ENCODE measurements at regions not wholly inside any gene's neighbourhood (a gene's known extent, or its start where the extent isn't known, plus 50 kb on each side); places are given as distances from the start of the nearest gene placed in this dataset.

DNA sequence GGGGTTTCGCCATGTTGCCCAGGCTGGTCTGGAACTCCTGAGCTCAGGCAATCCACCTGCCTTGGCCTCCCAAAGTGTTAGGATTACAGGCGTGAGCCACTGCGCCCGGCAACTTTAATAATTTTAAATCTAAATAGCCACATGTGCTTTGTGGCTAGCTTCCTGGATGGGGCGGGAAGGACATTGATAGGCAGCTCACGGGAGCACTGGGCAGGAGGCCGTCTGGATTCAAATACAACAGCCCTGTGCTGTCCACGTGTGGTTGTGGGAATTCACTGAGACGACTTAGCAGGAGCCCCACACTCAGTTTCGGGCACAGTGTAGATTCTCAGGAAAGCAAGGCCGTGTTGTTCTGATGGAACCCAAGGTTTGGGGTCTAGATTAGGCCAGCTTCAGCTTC lies 177.1 kb downstream of the ETS2 start:
- no peaks in the 10 kb centered on the region for H3K27me3 ChIP-seq (ENCODE audit: control insufficient read depth in 3 of 3, insufficient read depth in 3 of 3, low read depth in 1 of 3, low read length in 3 of 3)
- no peak for DNase-seq (ENCODE audit: low spot score)
- no peak overlapping the region for H2AK5ac ChIP-seq (ENCODE audit: low read depth, low read length)
- H2AFZ ChIP-seq (ENCODE audit: low read length): no peak overlapping the region
- H3K14ac ChIP-seq (ENCODE audit: low read length): no peak overlapping the region
- WGBS, 2 donors (ENCODE audit: extremely low coverage in 2 of 2, insufficient read length in 2 of 2, insufficient replicate concordance in 1 of 2): no CpG with 5 or more reads among the region's 11 CpGs
- H2BK15ac ChIP-seq (ENCODE audit: low read length): no peak overlapping the region
- no peak overlapping the region for H4K91ac ChIP-seq (ENCODE audit: low read depth, low read length, poor library complexity)
- no peak overlapping the region for H2BK5ac ChIP-seq (ENCODE audit: low read length)
- H3K18ac ChIP-seq (ENCODE audit: low read length): peak overlapping the region; percentile 83
- peaks cover 12 to 22% of the 10 kb centered on the region in 2 donors for H3K4me1 ChIP-seq (ENCODE audit: control insufficient read depth in 2 of 2, insufficient read depth in 1 of 2, low read depth in 1 of 2, low read length in 2 of 2)
- H3K79me1 ChIP-seq (ENCODE audit: low read depth, low read length): no peaks in the 10 kb centered on the region
- no peak overlapping the region for H4K8ac ChIP-seq (ENCODE audit: low read depth, low read length)
- H3K4me2 ChIP-seq (ENCODE audit: insufficient read depth, low read length, poor library complexity, severe bottlenecking): no peak overlapping the region
- no peaks in the 10 kb centered on the region for H3K36me3 ChIP-seq (replicated peaks in 1 of 2; ENCODE audit: control insufficient read depth in 2 of 2, insufficient read depth in 2 of 2, low read length in 2 of 2)
- H3K27ac ChIP-seq (replicated peaks; ENCODE audit: low read length): no peak overlapping the region
- H3K9me3 ChIP-seq (replicated peaks in 1 of 2; ENCODE audit: control insufficient read depth in 2 of 2, insufficient read depth in 1 of 2, low read depth in 1 of 2, low read length in 2 of 2): no peaks in the 10 kb centered on the region
- H3K23ac ChIP-seq (ENCODE audit: low read depth, low read length, poor library complexity): no peak overlapping the region
- H3K4me3 ChIP-seq (ENCODE audit: low read length in 2 of 2): no peak overlapping the region
- H3K4ac ChIP-seq (ENCODE audit: low read length): no peak overlapping the region
- H2BK120ac ChIP-seq (ENCODE audit: low read depth, low read length): no peak overlapping the region
- H3K9ac ChIP-seq (ENCODE audit: low read depth, low read length, poor library complexity): no peak overlapping the region
- no peak overlapping the region for H2BK12ac ChIP-seq (ENCODE audit: low read length)

DNA sequence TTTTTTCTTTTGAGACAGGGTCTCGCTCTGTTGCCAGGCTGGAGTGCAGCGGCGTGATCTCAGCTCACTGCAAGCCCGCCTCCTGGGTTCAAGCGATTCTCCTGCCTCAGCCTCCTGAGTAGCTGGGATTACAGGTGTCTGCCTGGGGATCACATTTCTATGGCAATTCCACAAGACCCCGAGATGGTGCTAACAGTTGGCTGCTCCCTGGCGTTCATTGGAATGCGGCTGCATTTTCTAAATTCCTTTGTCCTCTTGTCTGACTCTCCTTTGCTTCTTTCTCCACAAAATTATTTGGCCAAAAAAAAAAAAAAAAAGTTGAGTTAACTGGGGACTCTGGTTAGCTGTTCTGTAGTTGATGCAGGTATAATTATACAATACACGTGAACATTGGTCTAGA lies 176.4 kb downstream of the ETS2 start:
- Histone ChIP-seq H3K18ac (ENCODE audit: low read length) (no peak overlapping the region), H3K4me3 (ENCODE audit: low read length in 2 of 2) (no peak overlapping the region), H3K4ac (ENCODE audit: low read length) (no peak overlapping the region), H2BK5ac (ENCODE audit: low read length) (no peak overlapping the region), H2BK12ac (ENCODE audit: low read length) (no peak overlapping the region), H2BK15ac (ENCODE audit: low read length) (no peak overlapping the region), H2AK5ac (ENCODE audit: low read depth, low read length) (no peak overlapping the region), H3K9ac (ENCODE audit: low read depth, low read length, poor library complexity) (no peak overlapping the region), H3K9me3 (replicated peaks in 1 of 2; ENCODE audit: control insufficient read depth in 2 of 2, insufficient read depth in 1 of 2, low read depth in 1 of 2, low read length in 2 of 2) (no peaks in the 10 kb centered on the region), H3K14ac (ENCODE audit: low read length) (no peak overlapping the region), H3K79me1 (ENCODE audit: low read depth, low read length) (no peaks in the 10 kb centered on the region), H3K4me2 (ENCODE audit: insufficient read depth, low read length, poor library complexity, severe bottlenecking) (no peak overlapping the region), H4K91ac (ENCODE audit: low read depth, low read length, poor library complexity) (no peak overlapping the region), H3K4me1 (ENCODE audit: control insufficient read depth in 2 of 2, insufficient read depth in 1 of 2, low read depth in 1 of 2, low read length in 2 of 2) (peaks cover 4 to 23% of the 10 kb centered on the region in 2 donors), H3K27me3 (ENCODE audit: control insufficient read depth in 3 of 3, insufficient read depth in 3 of 3, low read depth in 1 of 3, low read length in 3 of 3) (no peaks in the 10 kb centered on the region), H2AFZ (ENCODE audit: low read length) (no peak overlapping the region), H3K36me3 (replicated peaks in 1 of 2; ENCODE audit: control insufficient read depth in 2 of 2, insufficient read depth in 2 of 2, low read length in 2 of 2) (no peaks in the 10 kb centered on the region), H3K27ac (replicated peaks; ENCODE audit: low read length) (no peak overlapping the region), H4K8ac (ENCODE audit: low read depth, low read length) (no peak overlapping the region), H2BK120ac (ENCODE audit: low read depth, low read length) (no peak overlapping the region), H3K23ac (ENCODE audit: low read depth, low read length, poor library complexity) (no peak overlapping the region)
- WGBS, 2 donors (ENCODE audit: extremely low coverage in 2 of 2, insufficient read length in 2 of 2, insufficient replicate concordance in 1 of 2): no CpG with 5 or more reads among the region's 9 CpGs
- peak; percentile 50 for DNase-seq (ENCODE audit: low spot score)

DNA sequence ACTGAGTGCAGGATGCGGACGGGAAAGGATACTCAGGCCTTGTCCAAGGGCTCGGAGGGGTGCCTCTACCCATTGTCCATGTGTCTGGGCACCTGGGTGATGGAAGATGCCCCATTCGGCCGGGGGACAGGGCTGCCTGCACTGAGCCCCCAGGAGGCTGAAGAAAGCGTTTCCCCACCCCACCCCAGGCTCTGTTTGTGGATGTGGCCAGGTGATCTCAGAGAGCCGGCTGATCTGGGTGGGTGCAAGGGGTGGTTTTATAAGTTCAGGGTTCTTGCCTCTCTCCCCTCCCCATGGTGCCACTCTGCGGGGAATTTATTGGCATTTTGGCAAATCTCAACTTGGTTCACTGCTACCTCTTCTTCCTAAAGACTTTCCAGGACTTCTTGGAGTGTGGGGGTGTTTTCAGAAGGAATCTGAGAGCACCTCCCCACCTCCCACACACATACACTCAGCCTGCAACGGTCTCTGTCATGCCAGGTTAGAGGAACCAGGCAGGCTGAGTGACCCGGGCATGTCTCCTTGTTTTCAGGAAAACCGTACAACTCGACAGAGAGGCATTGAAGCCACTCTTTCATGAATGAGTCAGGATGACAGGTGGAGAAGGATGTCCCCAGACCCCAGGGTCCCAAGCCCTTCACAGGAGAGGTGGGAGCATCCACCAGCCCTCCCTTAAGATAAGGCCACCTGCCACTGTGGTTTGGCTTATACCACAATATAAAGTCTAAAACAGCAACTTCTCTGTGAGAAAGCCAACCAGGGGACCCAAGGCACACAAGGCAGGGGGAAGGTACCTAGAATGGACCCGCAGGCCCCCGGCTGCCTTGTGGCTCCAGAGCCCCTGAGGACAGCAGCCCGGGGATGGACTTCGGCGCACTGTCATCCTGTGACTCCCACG lies 174.9 kb downstream of the ETS2 start:
- no peaks in the 10 kb centered on the region for H3K9me3 ChIP-seq (replicated peaks in 1 of 2; ENCODE audit: control insufficient read depth in 2 of 2, insufficient read depth in 1 of 2, low read depth in 1 of 2, low read length in 2 of 2)
- H3K36me3 ChIP-seq (replicated peaks in 1 of 2; ENCODE audit: control insufficient read depth in 2 of 2, insufficient read depth in 2 of 2, low read length in 2 of 2): no peaks in the 10 kb centered on the region
- peak overlapping the region; percentile 30 for H2AK5ac ChIP-seq (ENCODE audit: low read depth, low read length)
- peak overlapping the region; percentile 79 for H2BK12ac ChIP-seq (ENCODE audit: low read length)
- no peaks in the 10 kb centered on the region for H3K27me3 ChIP-seq (ENCODE audit: control insufficient read depth in 3 of 3, insufficient read depth in 3 of 3, low read depth in 1 of 3, low read length in 3 of 3)
- no peak for DNase-seq (ENCODE audit: low spot score)
- no peak overlapping the region for H3K14ac ChIP-seq (ENCODE audit: low read length)
- H3K79me1 ChIP-seq (ENCODE audit: low read depth, low read length): no peaks in the 10 kb centered on the region
- H2AFZ ChIP-seq (ENCODE audit: low read length): no peak overlapping the region
- no peak overlapping the region for H2BK15ac ChIP-seq (ENCODE audit: low read length)
- no peak overlapping the region for H3K4me2 ChIP-seq (ENCODE audit: insufficient read depth, low read length, poor library complexity, severe bottlenecking)
- no peak overlapping the region for H3K9ac ChIP-seq (ENCODE audit: low read depth, low read length, poor library complexity)
- H4K8ac ChIP-seq (ENCODE audit: low read depth, low read length): no peak overlapping the region
- H3K4ac ChIP-seq (ENCODE audit: low read length): no peak overlapping the region
- peak overlapping the region; percentile 15 for H2BK5ac ChIP-seq (ENCODE audit: low read length)
- no peak overlapping the region for H2BK120ac ChIP-seq (ENCODE audit: low read depth, low read length)
- H3K4me1 ChIP-seq (ENCODE audit: control insufficient read depth in 2 of 2, insufficient read depth in 1 of 2, low read depth in 1 of 2, low read length in 2 of 2): peaks cover 4 to 28% of the 10 kb centered on the region in 2 donors
- no peak overlapping the region for H4K91ac ChIP-seq (ENCODE audit: low read depth, low read length, poor library complexity)
- no peak overlapping the region for H3K27ac ChIP-seq (replicated peaks; ENCODE audit: low read length)
- no CpG with 5 or more reads among the region's 18 CpGs for WGBS, 2 donors (ENCODE audit: extremely low coverage in 2 of 2, insufficient read length in 2 of 2, insufficient replicate concordance in 1 of 2)
- peak overlapping the region; percentile 17 for H3K23ac ChIP-seq (ENCODE audit: low read depth, low read length, poor library complexity)
- H3K4me3 ChIP-seq (ENCODE audit: low read length in 2 of 2): no peak overlapping the region
- peak overlapping the region; percentile 54 for H3K18ac ChIP-seq (ENCODE audit: low read length)

DNA sequence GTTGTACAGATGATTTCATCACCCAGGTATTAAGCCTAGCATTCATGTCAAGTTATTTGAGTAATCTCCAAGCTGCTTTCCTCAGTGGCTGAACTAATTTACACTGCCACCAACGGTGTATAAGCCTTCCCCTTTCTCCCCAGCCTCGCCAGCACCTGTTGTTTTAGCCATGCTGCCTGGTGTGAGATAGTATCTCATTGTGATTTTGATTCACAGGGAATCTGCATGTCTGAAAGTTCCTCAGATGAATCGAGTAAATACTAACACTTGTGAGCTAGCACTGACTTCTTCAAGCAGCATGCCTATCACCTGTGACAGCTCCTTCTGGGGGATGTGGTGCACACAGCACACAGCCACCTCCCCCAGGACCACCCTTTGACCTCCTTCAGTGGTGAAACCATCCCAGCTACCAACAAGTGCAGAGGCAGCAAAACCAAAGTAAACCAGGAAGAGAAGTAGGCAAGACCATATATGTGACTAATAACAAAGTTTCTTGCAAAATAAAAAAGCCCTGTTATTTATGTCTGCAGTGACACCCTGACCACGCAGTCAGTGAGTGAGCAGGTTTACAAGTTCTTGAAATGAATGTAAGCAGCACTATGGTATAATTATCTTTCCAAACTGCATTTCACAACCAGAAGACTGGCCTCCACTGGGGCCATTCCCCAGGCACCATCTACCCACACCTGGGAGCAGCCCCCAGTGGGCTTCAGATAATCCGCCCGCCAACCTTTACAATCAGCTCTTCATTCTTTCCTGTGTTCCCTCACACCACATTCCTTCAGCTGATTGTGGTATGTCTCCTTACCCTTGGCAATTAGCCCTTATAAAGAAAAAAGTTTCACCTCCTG lies 173.8 kb downstream of the ETS2 start:
- H3K4me2 ChIP-seq (ENCODE audit: insufficient read depth, low read length, poor library complexity, severe bottlenecking): no peak overlapping the region
- no peak overlapping the region for H2AFZ ChIP-seq (ENCODE audit: low read length)
- H3K9me3 ChIP-seq (replicated peaks in 1 of 2; ENCODE audit: control insufficient read depth in 2 of 2, insufficient read depth in 1 of 2, low read depth in 1 of 2, low read length in 2 of 2): no peaks in the 10 kb centered on the region
- DNase-seq (ENCODE audit: low spot score): no peak
- no CpG with 5 or more reads among the region's 6 CpGs for WGBS, 2 donors (ENCODE audit: extremely low coverage in 2 of 2, insufficient read length in 2 of 2, insufficient replicate concordance in 1 of 2)
- no peaks in the 10 kb centered on the region for H3K27me3 ChIP-seq (ENCODE audit: control insufficient read depth in 3 of 3, insufficient read depth in 3 of 3, low read depth in 1 of 3, low read length in 3 of 3)
- H3K4ac ChIP-seq (ENCODE audit: low read length): no peak overlapping the region
- H3K18ac ChIP-seq (ENCODE audit: low read length): no peak overlapping the region
- no peak overlapping the region for H3K9ac ChIP-seq (ENCODE audit: low read depth, low read length, poor library complexity)
- no peak overlapping the region for H2BK120ac ChIP-seq (ENCODE audit: low read depth, low read length)
- no peak overlapping the region for H4K91ac ChIP-seq (ENCODE audit: low read depth, low read length, poor library complexity)
- peak overlapping the region; percentile 37 for H3K27ac ChIP-seq (replicated peaks; ENCODE audit: low read length)
- H3K79me1 ChIP-seq (ENCODE audit: low read depth, low read length): no peaks in the 10 kb centered on the region
- no peak overlapping the region for H2BK12ac ChIP-seq (ENCODE audit: low read length)
- H2BK15ac ChIP-seq (ENCODE audit: low read length): no peak overlapping the region
- no peak overlapping the region for H3K4me3 ChIP-seq (ENCODE audit: low read length in 2 of 2)
- H3K36me3 ChIP-seq (replicated peaks in 1 of 2; ENCODE audit: control insufficient read depth in 2 of 2, insufficient read depth in 2 of 2, low read length in 2 of 2): no peaks in the 10 kb centered on the region
- H2AK5ac ChIP-seq (ENCODE audit: low read depth, low read length): no peak overlapping the region
- no peak overlapping the region for H2BK5ac ChIP-seq (ENCODE audit: low read length)
- peaks cover 4 to 28% of the 10 kb centered on the region in 2 donors for H3K4me1 ChIP-seq (ENCODE audit: control insufficient read depth in 2 of 2, insufficient read depth in 1 of 2, low read depth in 1 of 2, low read length in 2 of 2)
- no peak overlapping the region for H3K23ac ChIP-seq (ENCODE audit: low read depth, low read length, poor library complexity)
- no peak overlapping the region for H4K8ac ChIP-seq (ENCODE audit: low read depth, low read length)
- no peak overlapping the region for H3K14ac ChIP-seq (ENCODE audit: low read length)
